ENCODE measurements at regions not wholly inside any gene's neighbourhood (a gene's known extent, or its start where the extent isn't known, plus 50 kb on each side); places are given as distances from the start of the nearest gene placed in this dataset.
"Not testable (repeated sequence)": the region's sequence is repeated elsewhere in the genome, so short reads cannot be mapped to it uniquely, and the experiment has no call there.

DNA sequence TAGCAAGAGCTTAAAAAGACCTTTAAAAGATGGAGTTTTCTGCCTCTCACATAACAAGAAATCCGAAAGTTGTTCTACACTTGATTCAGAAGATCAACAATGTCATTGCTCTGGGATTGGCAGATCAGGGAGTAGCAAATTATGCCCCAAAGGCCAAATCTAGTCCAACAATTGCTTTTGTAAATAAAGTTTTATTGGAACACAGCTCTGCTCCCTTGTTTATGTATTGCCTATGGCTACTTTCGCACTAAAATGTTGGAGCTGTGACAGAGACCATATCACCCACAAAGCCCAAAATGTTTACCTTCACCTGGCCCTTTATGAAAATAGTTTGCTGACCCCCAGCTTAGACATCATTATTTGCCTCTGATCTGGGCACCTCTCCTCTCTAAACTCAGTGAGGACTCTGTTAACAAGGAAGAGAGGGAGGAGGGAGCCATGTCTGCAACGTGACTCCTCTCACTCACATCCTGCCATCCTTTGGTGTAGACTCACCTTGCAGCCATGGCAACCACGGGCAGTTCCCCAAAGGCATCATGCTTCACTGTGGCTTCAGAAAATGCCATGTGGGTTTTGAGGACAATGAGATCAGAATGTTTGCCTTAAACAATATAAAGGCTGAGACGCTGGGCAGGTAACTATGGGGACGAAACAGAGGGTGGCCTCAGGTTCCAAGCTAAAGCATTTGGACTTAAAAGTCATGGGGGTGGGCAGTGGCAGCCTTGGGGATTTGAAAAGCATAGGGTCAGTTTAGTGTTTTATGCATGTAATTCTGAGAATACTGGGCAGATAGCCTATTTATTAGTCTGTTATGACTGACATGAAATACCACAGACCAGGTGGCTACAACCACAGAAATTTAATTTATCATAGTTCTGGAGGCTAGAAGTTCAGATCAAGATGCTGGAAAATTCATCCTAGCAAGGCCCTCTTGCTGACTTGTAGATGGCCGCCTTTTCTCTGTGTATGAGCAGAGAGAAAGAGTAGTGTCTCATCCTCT lies 149.7 kb upstream of the TNFAIP3 start:
- peak; percentile 19 to 58 for DNase-seq

DNA sequence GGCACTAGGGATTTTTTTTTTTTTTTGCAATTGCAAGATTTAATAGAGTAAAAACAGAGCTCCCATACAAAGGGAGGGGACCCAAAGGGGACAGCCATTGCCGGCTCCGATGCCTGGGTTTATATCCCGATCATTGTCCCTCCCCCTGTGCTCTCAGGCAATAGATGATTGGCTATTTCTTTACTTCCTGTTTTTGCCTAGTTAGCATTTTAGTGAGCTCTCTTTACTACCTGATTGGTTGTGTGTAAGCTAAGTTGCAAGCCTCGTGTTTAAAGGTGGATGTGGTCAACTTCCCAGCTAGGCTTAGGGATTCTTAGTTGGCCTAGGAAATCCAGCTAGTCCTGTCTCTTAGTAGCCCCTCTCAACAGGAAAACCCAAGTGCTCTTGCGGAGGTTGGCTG lies 148.2 kb upstream of the TNFAIP3 start:
- DNase-seq = not testable (repeated sequence)

DNA sequence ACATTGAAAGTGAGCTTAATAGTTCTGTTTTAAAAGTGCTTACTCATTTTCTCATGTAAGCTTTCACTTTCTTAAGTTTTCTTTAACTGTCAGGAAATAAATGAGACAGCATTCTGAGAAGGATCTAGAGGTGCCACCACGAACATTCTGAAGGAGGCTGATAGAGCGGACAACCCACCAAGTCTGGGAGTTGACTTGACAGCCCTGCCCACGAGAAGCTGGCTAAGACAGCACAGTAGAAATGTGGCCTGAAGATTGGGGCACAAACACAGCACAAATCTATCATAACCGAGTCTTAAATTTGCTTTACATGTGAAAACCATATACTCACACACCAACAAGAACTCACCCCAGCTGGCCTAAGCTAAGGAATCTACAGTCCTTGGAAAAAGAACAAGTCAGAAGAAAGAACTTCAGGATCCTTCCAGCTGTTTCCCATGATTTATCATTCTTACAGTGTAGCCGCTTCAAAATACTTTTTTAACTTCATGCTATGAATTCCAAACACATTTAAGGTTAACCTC lies 144.2 kb upstream of the TNFAIP3 start:
- peak in 1 of 2 experiments; percentile 30 for DNase-seq

DNA sequence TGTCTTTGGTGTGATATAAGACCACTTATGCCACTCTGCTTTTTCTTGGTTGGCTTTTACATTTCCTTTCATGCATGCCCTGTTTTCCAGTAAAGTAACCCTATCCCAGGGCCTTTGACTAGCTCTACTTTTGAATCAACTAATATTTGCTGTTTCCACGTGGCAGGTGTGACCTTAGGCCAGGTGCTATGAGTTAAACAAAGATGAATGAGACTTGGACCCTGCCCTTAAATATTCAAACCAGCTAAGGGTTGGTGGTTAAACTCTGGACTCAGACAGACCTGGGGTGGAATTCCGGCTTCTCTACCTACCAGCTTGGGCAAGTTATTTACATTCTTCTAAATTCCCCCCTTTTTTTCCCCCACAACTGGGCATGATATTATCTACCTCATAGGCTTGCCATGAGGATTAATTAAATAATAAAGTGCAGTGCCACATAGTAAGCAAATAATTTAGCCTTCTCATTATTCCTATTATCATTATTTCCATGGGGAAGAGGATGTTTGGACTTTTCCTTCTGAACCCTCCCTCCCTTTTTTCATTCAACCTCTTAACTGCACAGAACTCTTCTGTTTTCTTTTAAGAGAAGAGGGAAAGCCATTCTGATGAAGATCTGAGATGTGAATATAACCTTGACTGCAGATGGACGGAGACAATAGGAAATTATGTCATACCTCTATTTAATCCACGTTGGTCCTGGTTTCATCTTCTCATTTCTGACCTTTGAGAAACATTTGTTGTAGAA lies 143.6 kb upstream of the TNFAIP3 start:
- DNase-seq = no peak

DNA sequence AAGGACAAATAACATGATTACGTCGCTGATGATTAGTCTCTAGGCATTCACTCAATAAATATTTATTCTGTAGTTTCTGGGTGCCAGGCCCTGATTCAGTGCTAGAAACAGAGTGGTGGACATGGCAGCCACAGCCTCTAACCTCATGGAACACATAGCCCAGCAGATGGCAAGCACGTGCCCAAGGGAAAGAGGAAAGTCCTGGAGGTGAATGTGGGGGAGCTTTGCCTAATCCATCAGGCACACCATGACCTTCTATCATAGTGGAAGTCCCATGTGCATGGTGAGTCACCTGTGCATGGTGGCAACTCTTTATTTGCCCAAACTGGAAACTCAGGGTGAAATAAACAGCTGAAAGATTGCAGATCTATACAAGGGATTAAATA lies 143.0 kb upstream of the TNFAIP3 start:
- DNase-seq = no peak

DNA sequence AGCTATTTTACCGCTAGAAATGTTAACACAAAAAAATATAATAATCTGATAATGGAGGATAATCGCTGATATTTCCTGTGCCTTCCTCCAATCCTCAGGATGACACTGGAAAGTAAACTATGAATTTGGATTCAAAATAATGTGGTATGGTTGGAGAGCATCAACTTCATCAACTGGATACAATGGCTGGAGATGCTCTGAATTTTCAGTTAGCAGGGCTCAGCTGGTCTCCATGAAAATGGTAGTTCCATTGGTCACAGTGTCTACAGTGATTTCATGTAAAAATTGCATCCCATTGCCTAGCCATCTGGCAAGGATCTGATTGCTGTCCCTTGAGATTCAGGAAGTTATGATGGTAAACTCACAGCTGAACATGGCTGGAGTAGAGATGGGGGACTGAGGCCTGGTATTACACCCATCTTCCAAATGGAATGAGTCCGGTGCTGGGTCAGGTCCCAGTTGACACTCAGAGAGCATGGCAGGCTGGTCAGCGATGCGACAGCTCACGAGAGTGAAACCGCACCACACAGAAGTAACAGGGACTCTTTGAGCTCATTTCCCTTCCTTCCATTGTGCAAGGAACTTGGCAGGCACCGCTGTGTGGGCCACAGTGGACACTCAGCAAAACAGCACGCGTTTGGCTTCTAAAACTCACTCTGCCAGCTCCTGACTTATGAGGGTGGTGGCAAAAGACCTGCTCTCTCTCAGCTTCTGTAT lies 142.4 kb upstream of the TNFAIP3 start:
- DNase-seq = no peak

DNA sequence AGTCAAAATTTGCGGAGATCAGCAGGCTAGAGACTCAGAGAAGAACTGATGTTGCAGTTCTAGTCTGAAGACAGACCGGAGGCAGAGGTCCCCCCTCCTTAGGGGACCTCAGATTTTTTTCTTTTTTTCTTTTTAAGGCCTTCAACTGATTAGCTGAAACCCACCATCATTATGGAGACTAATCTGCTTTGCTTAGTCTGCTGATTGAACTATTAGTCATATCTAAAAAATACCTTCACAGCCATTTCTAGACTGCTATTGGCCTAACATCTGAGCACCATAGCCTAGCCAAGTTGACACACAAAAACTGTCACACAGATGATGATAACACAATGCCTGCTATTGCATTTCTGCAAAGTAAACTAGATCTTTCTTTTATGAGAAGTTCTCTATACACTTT lies 141.1 kb upstream of the TNFAIP3 start:
- DNase-seq = no peak

DNA sequence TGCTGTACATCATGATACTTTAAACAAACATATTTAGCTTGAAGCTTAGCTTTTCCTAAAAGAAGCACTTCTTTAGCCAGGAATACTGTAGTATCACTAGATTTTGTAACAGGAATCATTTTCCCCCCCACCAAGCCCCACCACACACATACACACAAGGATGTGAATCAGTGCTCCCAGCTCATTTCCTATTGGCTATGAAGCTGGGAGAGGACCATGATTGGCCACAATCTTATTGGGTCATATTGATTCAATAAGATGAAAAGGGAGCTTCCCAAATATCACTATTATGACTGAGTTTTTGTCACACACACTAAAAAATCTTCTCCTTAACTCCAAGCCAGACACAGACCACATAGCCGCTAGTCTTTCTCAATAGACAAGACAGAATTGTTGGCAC lies 140.5 kb upstream of the TNFAIP3 start:
- DNase-seq = no peak

DNA sequence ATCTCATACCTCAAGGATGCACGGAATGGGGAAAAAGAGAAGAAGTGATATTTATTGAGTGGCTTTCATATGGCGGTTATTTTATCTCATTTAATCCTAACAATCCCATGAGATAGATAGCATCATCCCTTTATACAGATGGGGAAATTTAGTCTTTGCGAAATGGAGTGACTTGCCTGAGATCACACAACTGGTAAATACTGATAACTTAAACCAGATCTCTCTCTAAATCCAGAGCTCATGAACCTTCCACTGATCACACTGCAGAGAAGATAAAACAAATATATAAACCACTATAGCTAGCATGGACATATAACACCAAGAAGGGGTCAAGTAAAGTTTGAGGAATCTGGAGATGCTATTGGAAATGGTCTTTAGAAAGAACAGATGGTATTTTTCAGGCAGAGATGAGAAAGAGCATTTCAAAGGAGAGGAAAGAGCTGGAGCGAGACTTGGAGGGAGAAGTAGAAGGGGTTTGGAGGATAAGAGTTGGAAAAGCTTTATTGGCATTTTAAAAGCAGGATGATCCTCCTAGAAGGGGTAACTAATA lies 139.8 kb upstream of the TNFAIP3 start:
- no peak for DNase-seq

DNA sequence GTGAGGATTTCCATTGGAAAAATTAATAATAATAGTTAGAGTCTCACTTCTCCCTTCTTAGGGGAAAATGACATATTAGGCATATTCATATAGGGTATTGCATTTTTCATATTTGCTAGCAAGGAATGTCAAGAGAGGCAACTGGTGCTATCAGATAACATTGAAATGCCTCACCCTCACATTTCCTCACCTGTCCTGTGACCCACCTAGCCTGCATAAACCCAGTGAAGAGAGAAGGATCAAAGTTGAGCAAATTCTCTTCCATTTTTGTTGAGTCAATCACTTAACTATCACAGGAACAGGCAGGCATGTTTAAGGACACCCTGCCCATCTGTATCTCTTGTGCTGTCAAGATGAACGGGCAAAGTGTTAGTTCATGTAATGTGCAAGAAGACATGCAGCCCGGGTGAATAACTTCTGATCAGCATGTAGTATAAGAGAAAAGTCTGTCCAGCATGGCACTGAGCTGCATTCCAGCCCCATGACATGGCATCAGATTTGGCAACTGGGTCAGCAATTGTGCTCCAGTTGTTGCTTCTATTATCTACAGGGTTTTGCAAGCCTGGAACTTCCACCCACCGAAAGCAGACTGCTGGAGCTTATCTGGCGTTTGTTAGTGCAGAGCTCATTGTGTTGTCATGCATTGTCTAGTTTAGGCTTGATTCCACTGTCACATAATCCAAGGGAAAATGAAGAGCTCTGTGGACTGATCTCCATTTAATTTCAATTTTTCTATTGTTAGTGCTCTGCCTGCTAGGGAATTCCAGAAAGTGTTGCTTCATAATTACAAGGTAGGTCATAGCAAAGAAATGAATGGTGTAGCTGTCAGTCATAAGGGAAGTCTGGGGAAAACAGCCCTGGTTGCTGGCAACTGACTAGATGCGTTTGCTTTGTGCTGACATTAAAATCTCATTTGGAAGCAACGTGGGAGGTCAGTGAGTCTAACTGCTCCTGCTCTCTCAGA lies 138.4 kb upstream of the TNFAIP3 start:
- DNase-seq = no peak

DNA sequence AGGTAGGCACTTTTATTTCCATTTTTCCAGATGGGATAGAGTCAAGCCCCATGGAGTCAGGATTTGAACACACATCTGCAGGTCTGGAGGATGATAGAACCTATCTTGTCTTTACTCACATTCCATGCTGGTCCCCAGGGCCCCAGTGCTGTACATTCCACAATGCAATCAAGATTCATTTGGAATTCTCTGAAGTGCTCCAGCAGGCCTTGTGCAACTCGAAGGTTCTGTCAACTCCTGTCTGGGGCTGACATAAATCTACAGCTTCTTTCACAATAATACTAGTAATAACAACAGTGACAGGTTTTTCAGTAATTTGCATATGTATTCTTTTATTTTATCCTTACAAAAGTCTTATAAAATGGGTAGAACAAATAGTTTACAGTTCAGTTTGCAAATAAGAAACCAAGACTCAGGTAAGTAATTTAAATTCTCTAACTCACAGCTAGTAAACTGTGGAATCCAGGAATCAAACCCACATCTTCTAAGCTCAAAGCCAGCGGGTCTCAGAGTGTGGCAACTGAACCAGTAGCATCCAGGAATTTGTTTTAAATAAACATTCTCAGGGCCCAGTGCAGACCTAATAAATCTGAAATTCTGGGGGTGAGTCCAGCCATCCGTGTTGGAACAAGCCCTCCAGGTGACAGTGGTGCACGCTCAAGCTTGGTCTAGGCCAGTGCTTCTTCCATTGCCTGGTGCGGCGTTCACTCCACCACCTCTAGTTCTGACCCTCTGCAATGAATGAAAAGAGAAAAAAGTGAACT lies 137.0 kb upstream of the TNFAIP3 start:
- DNase-seq = no peak

DNA sequence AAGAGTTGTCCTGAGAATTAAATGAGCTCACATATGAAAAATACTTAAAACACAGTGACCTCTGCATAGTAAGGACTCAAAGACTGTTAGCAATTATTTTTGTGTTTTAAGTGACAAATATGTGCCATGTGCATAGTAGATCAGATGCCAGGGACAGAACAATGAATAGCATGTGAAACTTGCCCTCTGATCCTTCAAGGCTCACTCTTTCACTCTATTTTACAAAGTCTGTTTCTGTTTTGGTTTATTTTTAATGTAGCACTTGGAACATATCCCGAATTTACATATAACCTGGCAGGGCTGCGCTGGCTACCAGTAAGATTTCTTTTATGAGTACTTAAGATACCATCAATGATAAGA lies 135.5 kb upstream of the TNFAIP3 start:
- DNase-seq = no peak

DNA sequence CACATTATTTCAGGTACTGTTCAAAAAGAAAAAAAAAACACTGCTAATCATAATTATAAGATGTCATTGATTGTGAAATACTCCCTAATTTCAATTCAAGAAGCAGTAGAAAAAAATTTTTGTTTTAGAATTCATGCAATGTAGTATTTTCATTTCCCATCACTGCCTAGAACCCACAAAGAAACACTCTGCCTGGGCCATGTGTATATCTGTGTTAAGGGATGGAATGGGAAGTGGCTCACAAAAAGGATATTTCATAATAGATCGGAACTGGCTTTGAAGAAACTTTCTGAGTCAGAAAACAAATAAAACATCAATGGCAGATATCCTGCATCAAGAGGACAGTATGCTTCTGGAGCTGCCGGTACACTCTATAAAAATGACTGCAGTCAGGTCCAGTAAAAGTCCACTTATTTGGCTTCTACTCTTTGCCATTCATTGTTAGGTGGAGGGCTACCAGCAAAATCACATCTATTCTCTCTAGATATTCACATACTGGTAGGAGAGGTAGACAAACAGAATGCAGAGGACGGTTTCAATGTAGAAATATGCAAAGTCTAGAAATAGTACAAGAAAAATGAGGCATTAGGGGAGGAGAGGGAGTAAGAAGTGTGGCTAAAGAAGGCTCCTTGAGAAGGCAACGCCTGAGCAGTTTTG lies 135.0 kb upstream of the TNFAIP3 start:
- DNase-seq = no peak

DNA sequence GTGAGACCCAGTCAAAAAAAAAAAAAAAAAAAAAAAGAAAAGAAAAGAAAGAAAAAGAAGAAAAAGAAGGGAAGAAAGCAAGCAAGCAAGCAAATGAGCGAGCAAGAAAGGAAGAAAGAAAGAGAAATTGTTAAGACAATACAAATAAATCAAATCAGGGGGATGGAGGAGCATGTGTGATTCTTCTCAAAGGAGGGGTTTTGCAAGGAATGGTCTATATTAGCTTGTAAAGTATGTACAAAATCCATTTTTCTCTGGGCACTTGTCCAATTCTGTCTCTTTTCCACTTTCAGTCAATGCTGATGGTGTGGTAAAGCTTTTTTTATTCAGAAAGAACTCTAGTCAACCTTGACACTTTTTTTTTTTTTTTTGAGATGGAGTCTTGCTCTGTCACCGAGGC lies 133.7 kb upstream of the TNFAIP3 start:
- DNase-seq = no peak

DNA sequence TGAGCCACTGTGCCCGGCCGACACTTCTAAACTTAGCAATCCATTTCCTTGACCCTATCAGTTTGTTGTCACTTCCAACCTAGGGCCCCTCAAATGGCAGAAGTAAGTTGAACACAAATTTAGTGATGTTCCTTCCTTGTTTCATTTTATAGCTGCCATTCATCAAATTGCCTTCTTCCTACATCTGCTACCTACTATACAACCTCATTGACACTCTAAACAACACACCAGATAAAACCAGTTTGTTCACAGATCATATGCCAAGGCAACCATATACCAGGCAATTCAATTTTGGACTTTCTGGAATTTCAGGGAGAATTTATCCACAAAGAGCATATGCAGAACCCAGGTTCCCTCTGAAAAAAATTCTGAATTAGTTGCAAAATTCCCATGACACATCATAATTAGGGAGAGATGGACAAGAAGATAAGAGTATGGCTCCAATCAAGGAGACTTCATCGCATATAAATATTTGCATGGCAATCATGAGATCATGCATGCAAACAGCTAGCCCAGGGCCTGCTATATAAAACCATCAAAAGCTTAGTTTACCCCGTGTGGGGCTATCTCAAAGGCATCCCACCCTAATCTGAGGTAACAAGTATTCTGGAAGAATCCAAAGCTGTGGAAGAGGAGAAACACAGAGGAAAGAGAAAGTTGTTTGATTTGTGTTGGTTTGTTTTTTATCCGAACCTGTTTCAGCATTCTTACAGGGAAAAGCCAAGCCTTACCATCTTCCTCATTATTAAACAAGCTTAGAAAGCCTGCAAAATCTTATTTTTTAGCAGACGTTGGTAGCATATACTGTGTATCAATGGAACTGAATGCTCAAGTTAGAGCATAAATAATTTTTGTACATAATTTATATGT lies 132.8 kb upstream of the TNFAIP3 start:
- no peak for DNase-seq

DNA sequence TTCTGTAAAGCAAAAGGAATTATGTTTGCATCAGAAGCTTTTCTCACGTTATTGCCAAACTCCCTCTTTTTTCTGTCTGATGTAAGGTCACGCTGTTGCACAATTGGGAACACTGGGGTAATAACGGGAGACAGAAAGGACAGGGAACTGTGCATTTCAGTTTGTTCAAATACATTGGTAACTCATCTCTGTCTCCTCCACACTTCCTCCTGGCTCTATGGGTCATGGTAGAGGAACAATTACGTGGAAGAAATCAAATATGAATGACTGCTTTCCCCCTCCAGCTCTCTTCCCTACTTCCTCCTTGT lies 132.2 kb upstream of the TNFAIP3 start:
- DNase-seq = no peak

DNA sequence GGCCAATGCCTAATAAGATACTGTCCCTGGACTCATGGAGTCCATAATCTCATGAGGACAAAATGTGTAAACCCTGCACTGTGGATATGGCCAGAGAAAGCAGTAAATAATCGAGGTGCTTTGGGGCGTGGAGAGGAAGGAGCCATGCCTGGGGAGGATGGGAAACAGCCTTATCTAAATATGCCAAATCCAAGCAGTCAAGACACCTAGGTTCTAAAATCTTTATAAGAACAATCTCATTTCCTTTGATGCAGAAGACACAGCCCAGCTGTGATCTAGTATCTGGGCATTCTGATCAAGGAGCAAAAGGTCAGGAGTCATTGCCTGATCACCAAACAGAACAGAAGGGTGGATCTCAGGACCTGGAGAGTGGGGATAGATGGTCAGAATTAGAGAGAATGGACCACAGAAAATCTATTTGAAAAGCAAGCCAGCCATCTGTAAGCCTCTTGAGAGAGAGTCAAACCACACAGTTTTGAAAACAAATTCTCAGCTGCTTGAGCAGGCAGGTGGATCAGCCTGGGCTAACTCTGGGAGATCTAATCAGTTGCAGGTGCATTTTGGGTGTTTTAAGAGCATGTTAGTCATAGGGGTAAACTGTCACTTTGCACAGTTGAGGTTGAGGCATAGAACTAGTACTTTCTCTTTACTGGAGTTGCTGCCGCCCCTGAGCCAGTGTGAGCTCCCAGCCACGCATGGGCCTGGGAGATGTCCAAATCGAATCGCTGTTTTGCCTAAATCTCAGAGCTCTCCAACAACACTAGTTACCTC lies 130.8 kb upstream of the TNFAIP3 start:
- DNase-seq = peak in 1 of 2 experiments; percentile 18

DNA sequence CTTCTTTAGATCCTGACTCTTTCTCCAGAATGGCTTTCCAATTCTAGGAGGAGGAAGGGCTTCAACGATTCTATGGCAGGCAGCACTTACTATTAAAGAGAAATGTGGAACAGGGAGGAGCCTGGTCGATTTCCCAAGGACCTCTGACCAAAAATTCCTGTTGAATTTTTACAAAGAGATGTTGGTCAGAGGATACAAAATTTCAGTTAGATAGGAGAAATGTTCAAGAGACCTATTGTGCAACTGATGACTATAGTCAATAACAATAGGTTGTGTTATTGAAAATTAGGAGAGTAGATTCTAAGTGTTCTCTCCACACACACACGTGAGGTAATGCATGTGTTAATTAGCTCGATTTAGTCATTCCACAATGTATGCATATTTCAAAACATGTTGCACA lies 130.1 kb upstream of the TNFAIP3 start:
- no peak for DNase-seq
